ENCODE measurements at regions not wholly inside any gene's neighbourhood (a gene's known extent, or its start where the extent isn't known, plus 50 kb on each side); places are given as distances from the start of the nearest gene placed in this dataset.

GRCh38 chrX:65136424-65136823 lies 160.2 kb upstream of the ZC4H2 start:
- TF ChIP-seq POLR2A (IDR thresholded peaks at IDR 0.05): no peak
- TF ChIP-seq, protein P1, sequence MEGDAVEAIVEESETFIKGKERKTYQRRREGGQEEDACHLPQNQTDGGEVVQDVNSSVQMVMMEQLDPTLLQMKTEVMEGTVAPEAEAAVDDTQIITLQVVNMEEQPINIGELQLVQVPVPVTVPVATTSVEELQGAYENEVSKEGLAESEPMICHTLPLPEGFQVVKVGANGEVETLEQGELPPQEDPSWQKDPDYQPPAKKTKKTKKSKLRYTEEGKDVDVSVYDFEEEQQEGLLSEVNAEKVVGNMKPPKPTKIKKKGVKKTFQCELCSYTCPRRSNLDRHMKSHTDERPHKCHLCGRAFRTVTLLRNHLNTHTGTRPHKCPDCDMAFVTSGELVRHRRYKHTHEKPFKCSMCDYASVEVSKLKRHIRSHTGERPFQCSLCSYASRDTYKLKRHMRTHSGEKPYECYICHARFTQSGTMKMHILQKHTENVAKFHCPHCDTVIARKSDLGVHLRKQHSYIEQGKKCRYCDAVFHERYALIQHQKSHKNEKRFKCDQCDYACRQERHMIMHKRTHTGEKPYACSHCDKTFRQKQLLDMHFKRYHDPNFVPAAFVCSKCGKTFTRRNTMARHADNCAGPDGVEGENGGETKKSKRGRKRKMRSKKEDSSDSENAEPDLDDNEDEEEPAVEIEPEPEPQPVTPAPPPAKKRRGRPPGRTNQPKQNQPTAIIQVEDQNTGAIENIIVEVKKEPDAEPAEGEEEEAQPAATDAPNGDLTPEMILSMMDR (IDR thresholded peaks at IDR 0.05): no peak
- no peak for TF ChIP-seq EP300 (IDR thresholded peaks at IDR 0.05)
- no peak for TF ChIP-seq POLR2AphosphoS5 (IDR thresholded peaks at IDR 0.05)
